Epithelial cell of esophagus (primary cell): ENCODE measurements at regions not wholly inside any gene's neighbourhood (a gene's known extent, or its start where the extent isn't known, plus 50 kb on each side); places are given as distances from the start of the nearest gene placed in this dataset.

Experiments used
- DNase-seq: peaks from one replicate; pipeline ENCODE4 v3.0.0; 2010; ENCODE audit warnings: low read depth
- H3K4me3 ChIP-seq: 2 replicates; pipeline ENCODE4 v1.5.1; 2011; ENCODE audit warnings: mild to moderate bottlenecking, low read length, control low read depth
- TF ChIP-seq, protein P1 (sequence below): IDR thresholded peaks from 2 replicates; pipeline ENCODE4 v1.5.1; 2011; ENCODE audit warnings: low read depth, mild to moderate bottlenecking, low read length, control low read depth, inconsistent platforms; ENCODE audit not compliant: insufficient read depth; ENCODE audit errors: missing control alignments

DNA sequence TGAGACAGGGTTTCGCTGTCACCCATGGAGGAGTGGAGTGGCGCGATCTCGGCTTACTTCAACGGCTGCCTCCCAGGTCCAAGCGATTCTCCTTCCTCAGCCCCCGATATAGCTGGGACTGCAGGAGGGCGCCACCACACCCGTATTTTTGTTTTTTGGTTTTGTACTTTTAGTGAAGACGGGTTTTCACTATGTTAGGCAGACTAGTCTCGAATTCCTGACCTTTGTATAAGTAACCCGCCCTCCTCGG is 115.4 kb upstream of the BTN3A2 start:
- TF ChIP-seq, protein P1, sequence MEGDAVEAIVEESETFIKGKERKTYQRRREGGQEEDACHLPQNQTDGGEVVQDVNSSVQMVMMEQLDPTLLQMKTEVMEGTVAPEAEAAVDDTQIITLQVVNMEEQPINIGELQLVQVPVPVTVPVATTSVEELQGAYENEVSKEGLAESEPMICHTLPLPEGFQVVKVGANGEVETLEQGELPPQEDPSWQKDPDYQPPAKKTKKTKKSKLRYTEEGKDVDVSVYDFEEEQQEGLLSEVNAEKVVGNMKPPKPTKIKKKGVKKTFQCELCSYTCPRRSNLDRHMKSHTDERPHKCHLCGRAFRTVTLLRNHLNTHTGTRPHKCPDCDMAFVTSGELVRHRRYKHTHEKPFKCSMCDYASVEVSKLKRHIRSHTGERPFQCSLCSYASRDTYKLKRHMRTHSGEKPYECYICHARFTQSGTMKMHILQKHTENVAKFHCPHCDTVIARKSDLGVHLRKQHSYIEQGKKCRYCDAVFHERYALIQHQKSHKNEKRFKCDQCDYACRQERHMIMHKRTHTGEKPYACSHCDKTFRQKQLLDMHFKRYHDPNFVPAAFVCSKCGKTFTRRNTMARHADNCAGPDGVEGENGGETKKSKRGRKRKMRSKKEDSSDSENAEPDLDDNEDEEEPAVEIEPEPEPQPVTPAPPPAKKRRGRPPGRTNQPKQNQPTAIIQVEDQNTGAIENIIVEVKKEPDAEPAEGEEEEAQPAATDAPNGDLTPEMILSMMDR = no peak
- H3K4me3 ChIP-seq = peak overlapping the region; percentile 81
- DNase-seq = no peak

GRCh38 chr6:26249957-26250697 is 114.9 kb upstream of the BTN3A2 start:
- peak overlapping the region; percentile 81 for H3K4me3 ChIP-seq
- peak; percentile 89 for DNase-seq
- TF ChIP-seq, protein P1 = peak; percentile 69

DNA sequence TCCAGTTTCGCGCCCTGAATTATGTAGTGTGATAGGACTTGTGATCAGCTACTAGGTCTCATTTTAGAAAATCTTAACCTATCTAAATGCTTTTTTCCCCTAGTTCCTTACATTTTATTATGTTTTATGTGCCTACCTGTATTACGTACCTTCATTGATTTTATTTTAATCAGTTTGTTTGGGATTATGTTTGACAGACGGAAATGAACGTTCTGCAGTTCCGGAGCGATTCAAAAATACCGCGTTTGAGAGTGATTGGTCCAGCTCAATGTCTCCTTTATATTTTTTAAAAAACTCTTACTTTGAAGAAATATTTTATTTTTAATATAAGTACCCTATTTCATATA is 114.3 kb upstream of the BTN3A2 start:
- TF ChIP-seq, protein P1 = no peak
- peak; percentile 60 for DNase-seq
- H3K4me3 ChIP-seq = peak overlapping the region; percentile 81

DNA sequence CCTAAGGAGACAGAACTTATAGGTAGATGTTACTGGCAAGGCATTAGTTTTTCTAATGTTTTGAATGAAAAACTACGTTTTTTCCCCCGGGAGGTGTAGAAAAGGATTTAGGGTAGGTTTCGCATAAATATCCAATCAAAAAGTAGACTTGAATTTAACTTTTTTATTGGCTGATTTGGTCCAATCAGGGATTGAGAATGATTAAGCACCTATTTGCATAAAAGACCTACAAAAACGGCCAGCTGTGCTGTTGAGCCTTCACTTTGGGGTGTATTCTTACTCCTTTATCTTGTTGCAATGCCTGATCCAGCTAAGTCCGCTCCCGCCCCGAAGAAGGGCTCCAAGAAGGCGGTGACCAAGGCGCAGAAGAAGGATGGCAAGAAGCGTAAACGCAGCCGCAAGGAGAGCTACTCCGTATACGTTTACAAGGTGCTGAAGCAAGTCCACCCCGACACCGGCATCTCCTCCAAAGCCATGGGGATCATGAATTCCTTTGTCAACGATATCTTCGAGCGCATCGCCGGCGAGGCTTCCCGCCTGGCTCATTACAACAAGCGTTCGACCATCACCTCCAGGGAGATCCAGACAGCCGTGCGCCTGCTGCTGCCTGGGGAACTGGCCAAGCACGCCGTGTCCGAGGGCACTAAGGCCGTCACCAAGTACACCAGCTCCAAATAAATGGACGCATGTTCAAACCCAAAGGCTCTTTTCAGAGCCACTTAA is 113.5 kb upstream of the BTN3A2 start:
- TF ChIP-seq, protein P1 = no peak
- peak overlapping the region; percentile 81 for H3K4me3 ChIP-seq
- peak; percentile 91 for DNase-seq

GRCh38 chr6:26252077-26252472 is 112.9 kb upstream of the BTN3A2 start:
- TF ChIP-seq, protein P1 = no peak
- no peak for DNase-seq
- H3K4me3 ChIP-seq = peak overlapping the region; percentile 81

GRCh38 chr6:26254724-26255123 is 110.3 kb upstream of the BTN3A2 start:
- H3K4me3 ChIP-seq = no peak overlapping the region
- no peak for DNase-seq
- TF ChIP-seq, protein P1 = no peak

GRCh38 chr6:26257272-26257671 is 107.7 kb upstream of the BTN3A2 start:
- no peak for DNase-seq
- TF ChIP-seq, protein P1 = no peak
- no peak overlapping the region for H3K4me3 ChIP-seq
